DMS153 (cell line): ENCODE measurements at regions not wholly inside any gene's neighbourhood (a gene's known extent, or its start where the extent isn't known, plus 50 kb on each side); places are given as distances from the start of the nearest gene placed in this dataset.

Experiments used
- DNase-seq: peaks from one replicate; lab custom pipeline; 2025; lab: John Stamatoyannopoulos, UW

- no peak for DNase-seq
Measured at GRCh38 chr2:120785228-120785966, 49.7 kb downstream of the GLI2 start.

- no peak for DNase-seq
Measured at GRCh38 chr2:120786038-120786960, 50.6 kb downstream of the GLI2 start.

DNA sequence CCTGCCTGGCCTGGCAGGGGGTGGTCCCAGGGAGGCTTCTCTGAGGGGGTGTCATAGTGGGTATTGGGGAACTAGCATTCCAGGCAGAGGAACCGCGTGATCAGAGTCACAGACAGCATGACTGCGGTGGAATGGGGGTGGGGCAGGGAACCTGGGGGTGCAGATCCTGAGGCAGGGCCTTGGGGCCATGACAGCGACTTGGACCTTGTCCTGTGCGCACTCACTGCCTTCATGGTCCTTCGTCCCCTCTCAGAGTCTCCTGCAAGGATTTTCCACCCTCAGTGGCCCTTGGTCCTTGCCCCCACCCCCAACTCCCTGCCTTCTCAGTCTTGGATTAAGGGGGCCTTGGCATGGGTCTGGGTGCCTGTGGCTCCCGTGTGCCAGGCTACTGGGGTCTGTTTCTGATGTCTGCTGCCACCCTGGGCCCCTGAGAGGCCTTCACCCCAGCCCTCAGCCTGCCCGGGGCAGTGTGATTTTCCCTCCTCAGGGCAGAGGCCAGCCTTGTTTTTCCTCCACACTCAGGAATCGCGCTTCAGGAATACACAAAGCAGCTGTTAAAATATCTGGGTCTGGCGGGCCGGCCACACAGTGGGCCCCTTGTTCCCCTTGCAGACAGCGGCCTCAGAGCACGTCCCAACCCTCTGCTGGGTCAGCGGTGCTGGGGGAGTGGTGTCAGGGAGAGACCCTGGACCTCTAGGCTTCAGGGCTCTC lies 51.6 kb downstream of the GLI2 start:
- no peak for DNase-seq

GRCh38 chr2:120787822-120788700 lies 52.4 kb downstream of the GLI2 start:
- DNase-seq = no peak

DNA sequence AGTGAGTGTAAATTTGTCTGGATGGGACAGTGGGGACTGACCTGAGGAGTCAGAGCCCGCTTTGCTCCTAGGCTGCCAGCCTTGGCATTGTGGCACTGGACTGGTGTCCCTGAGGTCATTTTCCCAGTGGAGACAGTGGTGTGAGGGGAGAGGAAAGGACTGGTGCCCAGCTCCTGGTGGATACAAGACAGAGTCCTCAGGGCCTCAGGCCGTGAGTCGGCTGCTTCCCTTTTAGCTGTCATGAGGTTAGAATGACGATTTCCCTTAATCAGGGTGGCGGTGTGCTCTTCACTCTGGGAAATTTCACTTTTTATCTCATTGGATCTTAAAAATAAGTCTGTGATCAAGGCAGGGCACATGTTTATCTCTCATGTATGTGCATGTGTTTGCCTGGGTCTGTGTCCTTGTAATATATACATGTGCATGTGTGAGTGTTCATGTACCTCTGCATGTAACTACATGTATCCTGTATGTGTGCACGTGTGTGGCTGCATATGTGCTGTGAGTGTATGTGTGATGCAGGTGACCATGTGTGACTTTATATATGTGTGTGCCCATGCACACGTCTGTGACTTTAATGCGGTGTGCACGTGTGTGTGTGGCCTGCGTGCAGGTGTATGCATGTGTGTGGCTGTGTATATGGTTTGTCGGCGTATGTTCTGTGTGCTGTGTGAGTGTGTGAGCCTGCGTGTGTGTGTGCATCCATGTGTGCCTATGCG lies 55.7 kb downstream of the GLI2 start:
- DNase-seq = no peak

GRCh38 chr2:120791962-120792297 lies 56.3 kb downstream of the GLI2 start:
- no peak for DNase-seq

- DNase-seq = no peak
Measured at GRCh38 chr2:120793682-120794403, 58.2 kb downstream of the GLI2 start.

DNA sequence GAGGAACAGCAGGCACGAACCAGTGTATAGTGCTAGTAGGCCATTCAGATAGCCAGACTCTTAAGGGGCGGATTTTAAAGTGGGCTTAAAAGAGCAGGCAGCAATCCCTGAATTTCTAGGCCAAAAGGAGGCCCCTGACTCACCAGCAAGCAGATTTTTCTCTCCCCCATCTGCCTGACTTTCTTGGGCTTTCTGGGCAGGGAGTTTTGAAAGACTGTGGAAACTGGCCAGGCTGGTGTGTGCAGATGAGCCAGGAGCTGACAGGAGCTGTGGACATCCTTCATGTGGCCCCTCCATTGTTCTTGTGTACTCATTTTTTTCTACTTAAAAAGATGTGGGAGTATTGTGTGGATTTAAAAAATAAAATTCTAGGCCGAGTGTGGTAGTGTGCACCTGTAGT lies 59.0 kb downstream of the GLI2 start:
- DNase-seq = no peak

DNA sequence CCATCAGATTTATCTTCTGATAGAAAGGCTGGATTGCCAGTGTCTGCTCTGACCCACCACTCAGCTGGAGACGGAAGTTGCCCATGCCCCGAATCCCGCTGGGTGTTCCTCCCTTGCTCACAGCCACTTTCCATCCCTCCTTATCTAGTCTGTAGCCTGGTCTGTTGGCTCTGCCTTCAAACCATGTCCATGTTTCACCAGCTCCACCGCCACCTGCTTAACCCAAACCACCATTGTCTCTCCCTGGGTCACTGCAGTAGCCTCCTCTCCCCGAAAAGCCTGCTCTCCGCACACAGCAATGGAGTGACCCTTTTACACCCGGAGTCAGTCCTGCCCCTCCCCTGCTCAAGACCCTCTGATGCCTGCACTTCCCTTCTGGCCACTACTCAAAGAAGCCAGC lies 60.4 kb downstream of the GLI2 start:
- DNase-seq = no peak

DNA sequence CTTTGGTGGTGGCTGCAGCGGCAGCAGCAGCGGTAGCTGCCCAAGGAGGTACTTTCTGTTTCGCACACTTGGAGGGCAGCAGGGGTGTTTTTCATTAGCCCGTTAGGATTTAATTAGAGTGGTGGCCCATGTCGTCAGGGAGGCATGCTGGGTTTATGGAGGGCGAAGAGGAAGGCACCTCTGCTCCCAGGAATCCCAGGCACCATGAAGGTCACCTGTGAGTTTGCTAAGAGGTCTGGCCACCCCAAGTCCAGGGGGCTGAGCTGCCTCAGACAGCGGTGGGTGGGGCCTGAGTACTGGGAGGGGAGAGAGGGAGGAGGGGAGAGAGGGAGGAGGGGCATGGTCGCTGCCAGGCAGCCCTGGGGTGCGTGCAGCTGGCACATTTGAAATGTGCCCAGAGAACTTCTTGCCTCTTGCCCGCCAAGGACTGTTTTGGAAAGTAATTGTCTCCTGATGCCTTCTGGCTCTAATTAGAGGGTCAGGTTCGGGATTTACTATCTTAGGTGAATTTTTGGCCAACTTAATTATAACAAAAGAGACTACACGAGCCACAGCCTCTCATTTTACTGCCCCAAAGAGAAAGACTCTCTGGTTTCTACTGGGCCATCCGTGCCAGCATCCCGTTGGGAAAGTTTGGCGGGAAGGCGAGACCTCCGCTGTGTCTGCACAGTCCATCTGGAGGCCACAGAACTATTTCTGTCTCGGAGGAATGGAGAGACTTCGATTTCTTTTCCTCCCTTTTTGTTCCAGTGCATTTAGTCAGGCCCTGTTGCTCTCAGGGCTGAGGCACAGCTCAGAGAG lies 62.0 kb downstream of the GLI2 start:
- no peak for DNase-seq

DNA sequence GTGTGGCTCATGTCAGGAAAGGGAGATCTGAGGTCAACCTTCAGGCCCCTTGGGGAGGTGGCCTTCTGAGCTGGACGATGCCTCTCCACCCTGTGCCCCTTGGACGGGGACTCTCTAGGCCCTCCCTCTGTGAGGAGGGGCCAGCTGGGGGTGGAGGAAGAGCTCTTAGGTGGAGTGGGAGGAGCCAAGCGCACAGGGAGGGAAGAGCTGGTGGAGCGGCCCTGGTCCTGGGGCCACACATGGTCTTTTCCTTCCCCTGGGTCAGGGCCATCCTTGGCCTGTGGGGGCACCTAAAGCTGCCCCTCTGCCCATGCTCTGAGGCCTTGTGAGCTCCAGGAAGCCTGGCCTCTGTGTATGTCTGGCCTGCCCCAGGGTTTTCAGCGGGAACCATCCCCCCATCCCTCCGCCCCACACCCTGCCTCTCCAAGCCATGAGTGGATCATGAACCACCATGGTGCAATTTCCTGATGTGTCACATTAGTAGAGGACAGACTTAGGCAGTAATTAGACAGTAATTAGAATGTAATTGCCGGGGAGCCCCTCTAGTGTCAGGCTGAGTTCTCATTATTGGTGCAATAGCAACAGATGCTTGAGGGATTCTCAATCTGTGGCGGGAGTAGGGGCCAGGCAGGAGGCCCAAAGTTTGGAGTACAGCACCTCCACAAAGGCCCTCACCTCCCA lies 63.0 kb downstream of the GLI2 start:
- DNase-seq = no peak

DNA sequence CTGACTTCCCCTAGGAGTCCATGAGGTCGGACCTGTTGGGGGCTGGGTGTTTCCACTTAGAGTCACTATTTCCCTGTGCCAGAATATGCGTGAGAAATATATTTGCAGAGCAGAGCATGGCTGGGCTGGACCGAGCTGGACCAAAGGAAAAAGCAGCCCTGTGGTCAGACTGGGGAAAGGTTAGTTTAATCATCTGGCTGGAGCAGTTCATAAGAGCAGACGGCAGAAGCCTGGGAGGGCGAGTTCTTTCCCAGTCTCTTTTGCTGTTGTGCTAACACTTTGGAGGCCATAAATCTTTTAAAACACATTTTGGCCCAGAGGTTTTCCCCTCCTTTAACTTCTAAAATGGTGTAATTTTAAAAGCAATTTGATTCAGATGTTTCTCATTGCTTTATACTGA lies 66.5 kb downstream of the GLI2 start:
- no peak for DNase-seq

- DNase-seq = no peak
Measured at GRCh38 chr2:120802867-120803484, 67.3 kb downstream of the GLI2 start.

DNA sequence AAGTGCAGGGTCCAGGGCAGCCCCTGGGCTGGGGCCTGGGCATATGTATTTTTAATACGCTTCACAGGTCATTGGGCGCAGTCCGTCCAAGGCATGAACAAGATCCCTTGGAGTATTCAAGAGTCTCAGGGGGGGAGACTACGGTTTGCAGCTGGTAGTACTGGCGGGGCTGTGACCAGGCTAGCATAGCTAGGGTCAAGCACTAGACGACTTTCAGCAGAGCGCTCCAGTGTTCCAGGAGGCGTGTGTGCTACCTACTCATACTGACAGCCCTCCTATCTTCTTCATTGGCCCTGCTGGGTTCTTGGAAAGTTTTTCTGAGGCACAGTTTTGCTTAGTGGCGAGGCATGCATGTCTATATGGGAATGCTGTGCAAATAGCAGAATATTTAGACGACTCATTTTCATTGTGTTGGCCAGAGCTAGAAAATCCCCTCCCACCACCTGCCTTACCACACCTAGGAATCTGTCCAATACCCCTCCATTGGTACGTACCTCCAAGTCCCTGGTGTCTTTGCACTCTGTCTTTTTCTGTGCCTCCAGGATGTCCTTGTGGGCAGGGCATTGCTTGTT lies 68.2 kb downstream of the GLI2 start:
- DNase-seq = no peak

- DNase-seq = no peak
Measured at GRCh38 chr2:120804459-120804858, 68.8 kb downstream of the GLI2 start.

- DNase-seq = no peak
Measured at GRCh38 chr2:120805011-120805410, 69.3 kb downstream of the GLI2 start.

GRCh38 chr2:120805602-120806001 lies 69.9 kb downstream of the GLI2 start:
- no peak for DNase-seq

GRCh38 chr2:120807751-120808150 lies 72.1 kb downstream of the GLI2 start:
- DNase-seq = no peak
